CD8-positive, alpha-beta memory T cell (primary cell): ENCODE measurements at regions not wholly inside any gene's neighbourhood (a gene's known extent, or its start where the extent isn't known, plus 50 kb on each side); places are given as distances from the start of the nearest gene placed in this dataset.
"Not testable (repeated sequence)": the region's sequence is repeated elsewhere in the genome, so short reads cannot be mapped to it uniquely, and the experiment has no call there.

ENCODE experiments used
- CTCF ChIA-PET: fragments of 350-600 bp; sonication (Branson Sonifier 250); formaldehyde crosslinking; loops from one replicate; lab custom pipeline; 2021; ENCODE audit warnings: antibody characterized with exemption; lab: Charles Lee
- POLR2A ChIA-PET: fragments of 350-600 bp; sonication (Branson Sonifier 250); formaldehyde crosslinking; loops from one replicate; lab custom pipeline; 2021; ENCODE audit warnings: antibody characterized with exemption; lab: Charles Lee
- DNase-seq, 5 donors: peaks; one replicate each; pipeline versions ENCODE4 v3.0.0 to v3.0.0-alpha.2; 2020 to 2022; ENCODE audit warnings: mixed read lengths in 1 of 5
- H3K27ac ChIP-seq: one replicate; pipeline ENCODE4 v1.7.0; 2013; ENCODE audit warnings: low read depth, mild to moderate bottlenecking, low read length, moderate library complexity
- H3K27me3 ChIP-seq: 2 replicates; pipeline ENCODE4 v1.7.0; 2013; ENCODE audit warnings: low read length, mild to moderate bottlenecking; ENCODE audit not compliant: insufficient read depth, poor library complexity, severe bottlenecking
- H3K36me3 ChIP-seq: 2 replicates; pipeline ENCODE4 v1.7.0; 2013; ENCODE audit warnings: mild to moderate bottlenecking, low read length, moderate library complexity; ENCODE audit not compliant: insufficient read depth
- H3K4me1 ChIP-seq: 2 replicates; pipeline ENCODE4 v1.7.0; 2013; ENCODE audit warnings: mild to moderate bottlenecking, low read length, moderate library complexity; ENCODE audit not compliant: insufficient read depth
- H3K4me3 ChIP-seq: 2 replicates; pipeline ENCODE4 v1.7.0; 2013; ENCODE audit warnings: mild to moderate bottlenecking, low read length
- H3K9me3 ChIP-seq: 2 replicates; pipeline ENCODE4 v1.7.0; 2013; ENCODE audit warnings: mild to moderate bottlenecking, low read length
- H3K27ac Mint-ChIP-seq, 8 donors: one replicate each; pipeline ENCODE4 v1.8.0; 2020 to 2021; ENCODE audit warnings: mixed read lengths in 8 of 8, mild to moderate bottlenecking in 6 of 8, inconsistent platforms in 3 of 8, moderate library complexity in 3 of 8
- H3K27me3 Mint-ChIP-seq, 2 donors: one replicate each; pipeline ENCODE4 v1.8.0; 2020 to 2021; ENCODE audit warnings: mixed read lengths in 2 of 2, mild to moderate bottlenecking in 1 of 2, moderate library complexity in 1 of 2
- H3K36me3 Mint-ChIP-seq, 3 donors: one replicate each; pipeline ENCODE4 v1.8.0; 2020 to 2021; ENCODE audit warnings: mixed read lengths in 3 of 3, inconsistent platforms in 1 of 3, mild to moderate bottlenecking in 1 of 3
- H3K4me1 Mint-ChIP-seq, 3 donors: one replicate each; pipeline ENCODE4 v1.8.0; 2020 to 2021; ENCODE audit warnings: mixed read lengths in 3 of 3, inconsistent platforms in 1 of 3, mild to moderate bottlenecking in 1 of 3
- H3K4me3 Mint-ChIP-seq, 7 donors: one replicate each; pipeline ENCODE4 v1.8.0; 2020 to 2021; ENCODE audit warnings: mixed read lengths in 7 of 7, mild to moderate bottlenecking in 6 of 7, moderate library complexity in 4 of 7, inconsistent platforms in 2 of 7
- H3K9me3 Mint-ChIP-seq, 5 donors: one replicate each; pipeline ENCODE4 v1.8.0; 2020 to 2022; ENCODE audit warnings: mixed read lengths in 5 of 5, mild to moderate bottlenecking in 3 of 5, moderate library complexity in 2 of 5, inconsistent platforms in 1 of 5

- POLR2A ChIA-PET: no interaction called here
- H3K27me3 Mint-ChIP-seq: no peaks in the 10 kb centered on the region
- H3K27me3 ChIP-seq: no peaks in the 10 kb centered on the region
Observed at GRCh38 chr2:223494496-223494895, 107.7 kb downstream of the SCG2 start.

GRCh38 chr2:223494942-223495341 is 107.2 kb downstream of the SCG2 start:
- Histone ChIP-seq H3K4me1 (no peaks in the 10 kb centered on the region), H3K4me3 (no peak overlapping the region), H3K27ac (no peak overlapping the region), H3K27me3 (no peaks in the 10 kb centered on the region), H3K9me3 (no peaks in the 10 kb centered on the region), H3K36me3 (no peaks in the 10 kb centered on the region)
- no peaks in the 10 kb centered on the region for H3K9me3 Mint-ChIP-seq
- no peaks in the 10 kb centered on the region for H3K4me1 Mint-ChIP-seq
- POLR2A ChIA-PET: no interaction called here
- H3K4me3 Mint-ChIP-seq: no peak overlapping the region
- CTCF ChIA-PET: no interaction called here
- DNase-seq: no peak
- H3K27me3 Mint-ChIP-seq: no peaks in the 10 kb centered on the region
- H3K27ac Mint-ChIP-seq: no peak overlapping the region
- no peaks in the 10 kb centered on the region for H3K36me3 Mint-ChIP-seq

More at GRCh38 chr2:223494496-223494895, 107.7 kb downstream of the SCG2 start:
- no peaks in the 10 kb centered on the region for H3K9me3 Mint-ChIP-seq
- no peak overlapping the region for H3K27ac Mint-ChIP-seq
- H3K4me1 ChIP-seq: no peaks in the 10 kb centered on the region
- no peak overlapping the region for H3K4me3 ChIP-seq
- H3K36me3 Mint-ChIP-seq: no peaks in the 10 kb centered on the region
- no peak overlapping the region for H3K4me3 Mint-ChIP-seq
- no peaks in the 10 kb centered on the region for H3K4me1 Mint-ChIP-seq
- CTCF ChIA-PET: no interaction called here
- no peaks in the 10 kb centered on the region for H3K36me3 ChIP-seq
- H3K9me3 ChIP-seq: no peaks in the 10 kb centered on the region
- no peak for DNase-seq
- H3K27ac ChIP-seq: no peak overlapping the region

GRCh38 chr2:223496853-223497252 is 105.3 kb downstream of the SCG2 start:
- H3K36me3 Mint-ChIP-seq, H3K4me1 ChIP-seq, H3K27me3 Mint-ChIP-seq, H3K27me3 ChIP-seq, CTCF ChIA-PET, H3K4me3 Mint-ChIP-seq, H3K4me1 Mint-ChIP-seq, H3K27ac Mint-ChIP-seq, H3K27ac ChIP-seq, POLR2A ChIA-PET, DNase-seq, H3K4me3 ChIP-seq, H3K9me3 Mint-ChIP-seq, H3K36me3 ChIP-seq, H3K9me3 ChIP-seq: not testable (repeated sequence)

- no peak overlapping the region for H3K4me3 Mint-ChIP-seq
- no peaks in the 10 kb centered on the region for H3K36me3 Mint-ChIP-seq
- CTCF ChIA-PET: no interaction called here
- POLR2A ChIA-PET: no interaction called here
- H3K36me3 ChIP-seq: no peaks in the 10 kb centered on the region
- H3K27ac Mint-ChIP-seq: no peak overlapping the region
- no peaks in the 10 kb centered on the region for H3K9me3 ChIP-seq
- peaks cover 0 to 9% (median 0%) of the 10 kb centered on the region in 5 donors for H3K9me3 Mint-ChIP-seq
- H3K4me1 Mint-ChIP-seq: no peaks in the 10 kb centered on the region
- H3K27me3 ChIP-seq: no peaks in the 10 kb centered on the region
- no peaks in the 10 kb centered on the region for H3K27me3 Mint-ChIP-seq
- no peaks in the 10 kb centered on the region for H3K4me1 ChIP-seq
- no peak for DNase-seq
- no peak overlapping the region for H3K4me3 ChIP-seq
- no peak overlapping the region for H3K27ac ChIP-seq
Observed at GRCh38 chr2:223500709-223501108, 101.5 kb downstream of the SCG2 start.

- no peak overlapping the region for H3K27ac Mint-ChIP-seq
- H3K4me3 Mint-ChIP-seq: no peak overlapping the region
- Histone ChIP-seq H3K4me1 (no peaks in the 10 kb centered on the region), H3K9me3 (no peaks in the 10 kb centered on the region), H3K27me3 (no peaks in the 10 kb centered on the region), H3K4me3 (no peak overlapping the region), H3K36me3 (no peaks in the 10 kb centered on the region), H3K27ac (no peak overlapping the region)
- H3K36me3 Mint-ChIP-seq: no peaks in the 10 kb centered on the region
- DNase-seq: no peak
- H3K27me3 Mint-ChIP-seq: no peaks in the 10 kb centered on the region
- ChIA-PET POLR2A (no interaction called here), CTCF (no interaction called here)
- peaks cover 0 to 9% (median 0%) of the 10 kb centered on the region in 5 donors for H3K9me3 Mint-ChIP-seq
- H3K4me1 Mint-ChIP-seq: no peaks in the 10 kb centered on the region
Observed at GRCh38 chr2:223501641-223502040, 100.5 kb downstream of the SCG2 start.

- H3K36me3 Mint-ChIP-seq: no peaks in the 10 kb centered on the region
Observed at GRCh38 chr2:223503746-223504145, 98.4 kb downstream of the SCG2 start.

GRCh38 chr2:223508372-223508771 is 93.8 kb downstream of the SCG2 start:
- Mint-ChIP-seq H3K27me3 (peaks cover 0 to 2% of the 10 kb centered on the region in 2 donors), H3K27ac (no peak overlapping the region), H3K4me3 (no peak overlapping the region), H3K36me3 (no peaks in the 10 kb centered on the region), H3K9me3 (peaks cover 0 to 8% (median 2%) of the 10 kb centered on the region in 5 donors), H3K4me1 (no peaks in the 10 kb centered on the region)
- Histone ChIP-seq H3K36me3 (no peaks in the 10 kb centered on the region), H3K27ac (no peak overlapping the region), H3K9me3 (no peaks in the 10 kb centered on the region), H3K4me3 (no peak overlapping the region), H3K4me1 (no peaks in the 10 kb centered on the region), H3K27me3 (no peaks in the 10 kb centered on the region)
- POLR2A ChIA-PET: no interaction called here
- DNase-seq: no peak
- CTCF ChIA-PET: no interaction called here

More at GRCh38 chr2:223503746-223504145, 98.4 kb downstream of the SCG2 start:
- Histone ChIP-seq H3K36me3 (no peaks in the 10 kb centered on the region), H3K9me3 (no peaks in the 10 kb centered on the region), H3K4me3 (no peak overlapping the region), H3K27me3 (no peaks in the 10 kb centered on the region), H3K4me1 (no peaks in the 10 kb centered on the region), H3K27ac (no peak overlapping the region)
- H3K4me1 Mint-ChIP-seq: no peaks in the 10 kb centered on the region
- no peak overlapping the region for H3K4me3 Mint-ChIP-seq
- no peak for DNase-seq
- ChIA-PET POLR2A (no interaction called here), CTCF (no interaction called here)
- no peaks in the 10 kb centered on the region for H3K27me3 Mint-ChIP-seq
- H3K9me3 Mint-ChIP-seq: peaks cover 0 to 9% (median 0%) of the 10 kb centered on the region in 5 donors
- no peak overlapping the region for H3K27ac Mint-ChIP-seq

- Mint-ChIP-seq H3K4me1 (no peaks in the 10 kb centered on the region), H3K9me3 (peaks cover 0 to 4% (median 2%) of the 10 kb centered on the region in 5 donors), H3K36me3 (no peaks in the 10 kb centered on the region), H3K4me3 (no peak overlapping the region), H3K27me3 (peaks cover 0 to 2% of the 10 kb centered on the region in 2 donors), H3K27ac (no peak overlapping the region)
- H3K36me3 ChIP-seq: no peaks in the 10 kb centered on the region
- H3K4me3 ChIP-seq: no peak overlapping the region
- no peaks in the 10 kb centered on the region for H3K4me1 ChIP-seq
- ChIA-PET POLR2A (no interaction called here), CTCF (no interaction called here)
- H3K27me3 ChIP-seq: no peaks in the 10 kb centered on the region
- no peaks in the 10 kb centered on the region for H3K9me3 ChIP-seq
- no peak overlapping the region for H3K27ac ChIP-seq
- DNase-seq: no peak
Observed at GRCh38 chr2:223510713-223511112, 91.4 kb downstream of the SCG2 start.

- no peak overlapping the region for H3K27ac Mint-ChIP-seq
- no peak overlapping the region for H3K27ac ChIP-seq
Observed at GRCh38 chr2:223511168-223511567, 91.0 kb downstream of the SCG2 start.

More at GRCh38 chr2:223511168-223511567, 91.0 kb downstream of the SCG2 start:
- H3K9me3 Mint-ChIP-seq: peaks cover 0 to 4% (median 2%) of the 10 kb centered on the region in 5 donors
- H3K4me3 Mint-ChIP-seq: no peak overlapping the region
- POLR2A ChIA-PET: no interaction called here
- no peak for DNase-seq
- no peak overlapping the region for H3K4me3 ChIP-seq
- no peaks in the 10 kb centered on the region for H3K36me3 Mint-ChIP-seq
- CTCF ChIA-PET: no interaction called here
- H3K27me3 Mint-ChIP-seq: peaks cover 0 to 2% of the 10 kb centered on the region in 2 donors
- no peaks in the 10 kb centered on the region for H3K36me3 ChIP-seq
- no peaks in the 10 kb centered on the region for H3K4me1 ChIP-seq
- no peaks in the 10 kb centered on the region for H3K27me3 ChIP-seq
- H3K9me3 ChIP-seq: no peaks in the 10 kb centered on the region
- no peaks in the 10 kb centered on the region for H3K4me1 Mint-ChIP-seq
